ENCODE measurements at regions not wholly inside any gene's neighbourhood (a gene's known extent, or its start where the extent isn't known, plus 50 kb on each side); places are given as distances from the start of the nearest gene placed in this dataset.

- no peak for DNase-seq (ENCODE audit: low read depth in 2 of 2)
These were observed 66.8 kb upstream of the SMC2 start for GRCh38 chr9:104027295-104027694.

GRCh38 chr9:104028827-104029226 lies 65.3 kb upstream of the SMC2 start:
- DNase-seq (ENCODE audit: low read depth in 2 of 2) = no peak

Measured in stimulated activated CD4-positive, alpha-beta T cell treated with anti-CD3 and anti-CD28 coated beads, Interleukin-1b, Interleukin-23, amount 100 ng/mL, for 4 hours (primary cell).